PFSK-1 (cell line): ENCODE measurements at regions not wholly inside any gene's neighbourhood (a gene's known extent, or its start where the extent isn't known, plus 50 kb on each side); places are given as distances from the start of the nearest gene placed in this dataset.

Experiments
- POLR2AphosphoS5 ChIP-seq: IDR thresholded peaks from 2 replicates; pipeline ENCODE4 v1.6.1; 2012; ENCODE audit warnings: low read depth, mild to moderate bottlenecking, control low read depth, low read length, moderate library complexity
- SIN3A ChIP-seq: IDR thresholded peaks from 2 replicates; pipeline ENCODE4 v1.6.1; 2012; ENCODE audit warnings: mild to moderate bottlenecking, low read length, moderate library complexity, borderline replicate concordance; ENCODE audit not compliant: insufficient read depth
- TAF1 ChIP-seq: IDR thresholded peaks from 2 replicates; pipeline ENCODE4 v1.6.1; 2012; ENCODE audit warnings: low read length, control low read depth, borderline replicate concordance; ENCODE audit not compliant: insufficient read depth
- TF ChIP-seq, protein P1 (sequence below), 2 experiments: IDR thresholded peaks; 2 replicates each; pipeline versions ENCODE4 v1.6.1 to v1.8.0; 2011 to 2012; ENCODE audit warnings: low read depth in 2 of 2, low read length in 2 of 2, control low read depth in 1 of 2, inconsistent platforms in 1 of 2, mild to moderate bottlenecking in 1 of 2, moderate library complexity in 1 of 2; ENCODE audit not compliant: insufficient read depth in 1 of 2

DNA sequence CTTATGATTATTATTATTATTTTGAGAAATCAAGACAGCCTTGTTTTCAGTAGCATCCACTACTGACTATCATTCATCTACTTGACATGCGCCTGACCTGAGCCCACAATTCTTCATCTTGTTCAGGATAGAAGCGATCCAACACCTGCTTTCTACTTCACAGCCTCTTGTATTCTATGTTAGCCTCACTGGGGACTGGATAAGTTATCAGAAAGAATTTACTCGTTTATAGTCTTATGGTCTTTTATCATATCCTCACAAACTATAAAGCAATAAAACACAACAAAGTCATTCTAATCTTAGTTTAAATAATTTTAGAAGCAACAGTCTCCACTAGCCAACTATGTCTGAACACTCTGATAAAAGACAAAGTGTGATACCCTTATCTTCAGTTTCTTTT, 436.0 kb upstream of the ARGLU1 start:
- TF ChIP-seq POLR2AphosphoS5 (no peak), TAF1 (no peak), SIN3A (no peak)
- TF ChIP-seq, protein P1, sequence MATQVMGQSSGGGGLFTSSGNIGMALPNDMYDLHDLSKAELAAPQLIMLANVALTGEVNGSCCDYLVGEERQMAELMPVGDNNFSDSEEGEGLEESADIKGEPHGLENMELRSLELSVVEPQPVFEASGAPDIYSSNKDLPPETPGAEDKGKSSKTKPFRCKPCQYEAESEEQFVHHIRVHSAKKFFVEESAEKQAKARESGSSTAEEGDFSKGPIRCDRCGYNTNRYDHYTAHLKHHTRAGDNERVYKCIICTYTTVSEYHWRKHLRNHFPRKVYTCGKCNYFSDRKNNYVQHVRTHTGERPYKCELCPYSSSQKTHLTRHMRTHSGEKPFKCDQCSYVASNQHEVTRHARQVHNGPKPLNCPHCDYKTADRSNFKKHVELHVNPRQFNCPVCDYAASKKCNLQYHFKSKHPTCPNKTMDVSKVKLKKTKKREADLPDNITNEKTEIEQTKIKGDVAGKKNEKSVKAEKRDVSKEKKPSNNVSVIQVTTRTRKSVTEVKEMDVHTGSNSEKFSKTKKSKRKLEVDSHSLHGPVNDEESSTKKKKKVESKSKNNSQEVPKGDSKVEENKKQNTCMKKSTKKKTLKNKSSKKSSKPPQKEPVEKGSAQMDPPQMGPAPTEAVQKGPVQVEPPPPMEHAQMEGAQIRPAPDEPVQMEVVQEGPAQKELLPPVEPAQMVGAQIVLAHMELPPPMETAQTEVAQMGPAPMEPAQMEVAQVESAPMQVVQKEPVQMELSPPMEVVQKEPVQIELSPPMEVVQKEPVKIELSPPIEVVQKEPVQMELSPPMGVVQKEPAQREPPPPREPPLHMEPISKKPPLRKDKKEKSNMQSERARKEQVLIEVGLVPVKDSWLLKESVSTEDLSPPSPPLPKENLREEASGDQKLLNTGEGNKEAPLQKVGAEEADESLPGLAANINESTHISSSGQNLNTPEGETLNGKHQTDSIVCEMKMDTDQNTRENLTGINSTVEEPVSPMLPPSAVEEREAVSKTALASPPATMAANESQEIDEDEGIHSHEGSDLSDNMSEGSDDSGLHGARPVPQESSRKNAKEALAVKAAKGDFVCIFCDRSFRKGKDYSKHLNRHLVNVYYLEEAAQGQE (IDR thresholded peaks at IDR 0.05; ENCODE audit: insufficient read depth in 1 of 2, low read depth in 2 of 2, low read length in 2 of 2), result no peak
